ENCODE measurements at regions not wholly inside any gene's neighbourhood (a gene's known extent, or its start where the extent isn't known, plus 50 kb on each side); places are given as distances from the start of the nearest gene placed in this dataset.

- DNase-seq (ENCODE audit: insufficient read length, low spot score): no peak
- no peak for TF ChIP-seq CTCF (IDR thresholded peaks at IDR 0.05; ENCODE audit: insufficient read depth, missing control alignments)
- FAIRE-seq: no peak
These were observed 521.9 kb downstream of the TBC1D22A start for GRCh38 chr22:47284360-47284759.

GRCh38 chr22:47283616-47284270, 521.3 kb downstream of the TBC1D22A start:
- no peak for FAIRE-seq
- no peak for DNase-seq (ENCODE audit: insufficient read length, low spot score)
- TF ChIP-seq CTCF (IDR thresholded peaks at IDR 0.05; ENCODE audit: insufficient read depth, missing control alignments): no peak

GRCh38 chr22:47282851-47283250, 520.4 kb downstream of the TBC1D22A start:
- no peak for TF ChIP-seq CTCF (IDR thresholded peaks at IDR 0.05; ENCODE audit: insufficient read depth, missing control alignments)
- DNase-seq (ENCODE audit: insufficient read length, low spot score): no peak
- no peak for FAIRE-seq

- TF ChIP-seq CTCF (IDR thresholded peaks at IDR 0.05; ENCODE audit: insufficient read depth, missing control alignments): no peak
- FAIRE-seq: no peak
- no peak for DNase-seq (ENCODE audit: insufficient read length, low spot score)
These were observed 519.9 kb downstream of the TBC1D22A start for GRCh38 chr22:47282366-47282765.

GRCh38 chr22:47281126-47282106, 519.0 kb downstream of the TBC1D22A start:
- no peak for TF ChIP-seq CTCF (IDR thresholded peaks at IDR 0.05; ENCODE audit: insufficient read depth, missing control alignments)
- DNase-seq (ENCODE audit: insufficient read length, low spot score) (no peak), FAIRE-seq (no peak)

GRCh38 chr22:47280301-47280700, 517.9 kb downstream of the TBC1D22A start:
- no peak for TF ChIP-seq CTCF (IDR thresholded peaks at IDR 0.05; ENCODE audit: insufficient read depth, missing control alignments)
- no peak for DNase-seq (ENCODE audit: insufficient read length, low spot score)
- no peak for FAIRE-seq

- FAIRE-seq (no peak), DNase-seq (ENCODE audit: insufficient read length, low spot score) (no peak)
These were observed 517.3 kb downstream of the TBC1D22A start for GRCh38 chr22:47279746-47280145.

More at GRCh38 chr22:47279746-47280145, 517.3 kb downstream of the TBC1D22A start:
- no peak for TF ChIP-seq CTCF (IDR thresholded peaks at IDR 0.05; ENCODE audit: insufficient read depth, missing control alignments)

All from D721Med (cell line).